ENCODE measurements at regions not wholly inside any gene's neighbourhood (a gene's known extent, or its start where the extent isn't known, plus 50 kb on each side); places are given as distances from the start of the nearest gene placed in this dataset.

- Histone ChIP-seq H3K36me3 (ENCODE audit: insufficient read depth, low read length) (no peaks in the 10 kb centered on the region), H3K4me1 (ENCODE audit: insufficient read depth, low read length, severe bottlenecking) (no peaks in the 10 kb centered on the region), H3F3A (ENCODE audit: insufficient read depth, low read length) (no peaks in the 10 kb centered on the region), H2AFZ (ENCODE audit: low read length) (no peak overlapping the region), H3K4me3 (ENCODE audit: low read depth, low read length, poor library complexity, severe bottlenecking) (no peak overlapping the region), H3K9me2 (ENCODE audit: low read depth, low read length) (no peaks in the 10 kb centered on the region), H3K9me3 (ENCODE audit: low read length) (no peaks in the 10 kb centered on the region), H3K79me2 (ENCODE audit: insufficient read depth, low read length) (no peaks in the 10 kb centered on the region), H3K9ac (ENCODE audit: low read length) (no peak overlapping the region), H3K27ac (ENCODE audit: low read depth, low read length, poor library complexity, severe bottlenecking) (no peak overlapping the region), H3K27me3 (ENCODE audit: insufficient read depth, low read length) (no peaks in the 10 kb centered on the region), H3K4me2 (ENCODE audit: low read length) (no peak overlapping the region), H4K20me1 (ENCODE audit: insufficient read depth, low read length) (no peaks in the 10 kb centered on the region)
- no peak for TF ChIP-seq EZH2 (IDR thresholded peaks at IDR 0.05; ENCODE audit: borderline replicate concordance, low read length)
Measured at GRCh38 chr7:10703981-10704380, 269.7 kb upstream of the PHF14 start.

GRCh38 chr7:10704653-10705052 lies 269.0 kb upstream of the PHF14 start:
- H2AFZ ChIP-seq (ENCODE audit: low read length), result no peak overlapping the region
- no peaks in the 10 kb centered on the region for H4K20me1 ChIP-seq (ENCODE audit: insufficient read depth, low read length)
- H3K4me2 ChIP-seq (ENCODE audit: low read length), result no peak overlapping the region

GRCh38 chr7:10706875-10707493 lies 266.7 kb upstream of the PHF14 start:
- TF ChIP-seq CTCF (IDR thresholded peaks at IDR 0.05; ENCODE audit: low read length) (no peak), EZH2 (IDR thresholded peaks at IDR 0.05; ENCODE audit: borderline replicate concordance, low read length) (no peak)
- H3K4me2 ChIP-seq (ENCODE audit: low read length), result no peak overlapping the region
- H2AFZ ChIP-seq (ENCODE audit: low read length), result no peak overlapping the region
- H3K4me1 ChIP-seq (ENCODE audit: insufficient read depth, low read length, severe bottlenecking), result no peaks in the 10 kb centered on the region
- no peaks in the 10 kb centered on the region for H3K36me3 ChIP-seq (ENCODE audit: insufficient read depth, low read length)
- H3K27ac ChIP-seq (ENCODE audit: low read depth, low read length, poor library complexity, severe bottlenecking), result no peak overlapping the region
- no peak overlapping the region for H3K4me3 ChIP-seq (ENCODE audit: low read depth, low read length, poor library complexity, severe bottlenecking)
- no peaks in the 10 kb centered on the region for H3F3A ChIP-seq (ENCODE audit: insufficient read depth, low read length)
- H3K9me2 ChIP-seq (ENCODE audit: low read depth, low read length), result no peaks in the 10 kb centered on the region
- H3K9ac ChIP-seq (ENCODE audit: low read length), result no peak overlapping the region
- H4K20me1 ChIP-seq (ENCODE audit: insufficient read depth, low read length), result no peaks in the 10 kb centered on the region
- H3K9me3 ChIP-seq (ENCODE audit: low read length), result no peaks in the 10 kb centered on the region
- H3K79me2 ChIP-seq (ENCODE audit: insufficient read depth, low read length), result no peaks in the 10 kb centered on the region
- H3K27me3 ChIP-seq (ENCODE audit: insufficient read depth, low read length), result no peaks in the 10 kb centered on the region

More at GRCh38 chr7:10704653-10705052, 269.0 kb upstream of the PHF14 start:
- H3K9me3 ChIP-seq (ENCODE audit: low read length), result no peaks in the 10 kb centered on the region
- H3K4me1 ChIP-seq (ENCODE audit: insufficient read depth, low read length, severe bottlenecking), result no peaks in the 10 kb centered on the region
- no peak overlapping the region for H3K4me3 ChIP-seq (ENCODE audit: low read depth, low read length, poor library complexity, severe bottlenecking)
- H3K9me2 ChIP-seq (ENCODE audit: low read depth, low read length), result no peaks in the 10 kb centered on the region
- no peak overlapping the region for H3K27ac ChIP-seq (ENCODE audit: low read depth, low read length, poor library complexity, severe bottlenecking)
- no peak overlapping the region for H3K9ac ChIP-seq (ENCODE audit: low read length)
- no peaks in the 10 kb centered on the region for H3K36me3 ChIP-seq (ENCODE audit: insufficient read depth, low read length)
- H3F3A ChIP-seq (ENCODE audit: insufficient read depth, low read length), result no peaks in the 10 kb centered on the region
- no peaks in the 10 kb centered on the region for H3K79me2 ChIP-seq (ENCODE audit: insufficient read depth, low read length)
- TF ChIP-seq CTCF (IDR thresholded peaks at IDR 0.05; ENCODE audit: low read length) (no peak), EZH2 (IDR thresholded peaks at IDR 0.05; ENCODE audit: borderline replicate concordance, low read length) (no peak)
- no peaks in the 10 kb centered on the region for H3K27me3 ChIP-seq (ENCODE audit: insufficient read depth, low read length)

GRCh38 chr7:10707519-10707918 lies 266.2 kb upstream of the PHF14 start:
- no peaks in the 10 kb centered on the region for H3K4me1 ChIP-seq (ENCODE audit: insufficient read depth, low read length, severe bottlenecking)
- H2AFZ ChIP-seq (ENCODE audit: low read length), result no peak overlapping the region
- H3K36me3 ChIP-seq (ENCODE audit: insufficient read depth, low read length), result no peaks in the 10 kb centered on the region
- H3K27me3 ChIP-seq (ENCODE audit: insufficient read depth, low read length), result no peaks in the 10 kb centered on the region
- H3F3A ChIP-seq (ENCODE audit: insufficient read depth, low read length), result no peaks in the 10 kb centered on the region
- H3K27ac ChIP-seq (ENCODE audit: low read depth, low read length, poor library complexity, severe bottlenecking), result no peak overlapping the region
- TF ChIP-seq EZH2 (IDR thresholded peaks at IDR 0.05; ENCODE audit: borderline replicate concordance, low read length), result no peak
- TF ChIP-seq CTCF (IDR thresholded peaks at IDR 0.05; ENCODE audit: low read length), result no peak
- no peak overlapping the region for H3K4me2 ChIP-seq (ENCODE audit: low read length)
- no peak overlapping the region for H3K9ac ChIP-seq (ENCODE audit: low read length)
- H3K9me2 ChIP-seq (ENCODE audit: low read depth, low read length), result no peaks in the 10 kb centered on the region
- H3K4me3 ChIP-seq (ENCODE audit: low read depth, low read length, poor library complexity, severe bottlenecking), result no peak overlapping the region
- H3K9me3 ChIP-seq (ENCODE audit: low read length), result no peaks in the 10 kb centered on the region
- H3K79me2 ChIP-seq (ENCODE audit: insufficient read depth, low read length), result no peaks in the 10 kb centered on the region
- H4K20me1 ChIP-seq (ENCODE audit: insufficient read depth, low read length), result no peaks in the 10 kb centered on the region

Data from OCI-LY1 (cell line).